ENCODE measurements at regions not wholly inside any gene's neighbourhood (a gene's known extent, or its start where the extent isn't known, plus 50 kb on each side); places are given as distances from the start of the nearest gene placed in this dataset.

DNA sequence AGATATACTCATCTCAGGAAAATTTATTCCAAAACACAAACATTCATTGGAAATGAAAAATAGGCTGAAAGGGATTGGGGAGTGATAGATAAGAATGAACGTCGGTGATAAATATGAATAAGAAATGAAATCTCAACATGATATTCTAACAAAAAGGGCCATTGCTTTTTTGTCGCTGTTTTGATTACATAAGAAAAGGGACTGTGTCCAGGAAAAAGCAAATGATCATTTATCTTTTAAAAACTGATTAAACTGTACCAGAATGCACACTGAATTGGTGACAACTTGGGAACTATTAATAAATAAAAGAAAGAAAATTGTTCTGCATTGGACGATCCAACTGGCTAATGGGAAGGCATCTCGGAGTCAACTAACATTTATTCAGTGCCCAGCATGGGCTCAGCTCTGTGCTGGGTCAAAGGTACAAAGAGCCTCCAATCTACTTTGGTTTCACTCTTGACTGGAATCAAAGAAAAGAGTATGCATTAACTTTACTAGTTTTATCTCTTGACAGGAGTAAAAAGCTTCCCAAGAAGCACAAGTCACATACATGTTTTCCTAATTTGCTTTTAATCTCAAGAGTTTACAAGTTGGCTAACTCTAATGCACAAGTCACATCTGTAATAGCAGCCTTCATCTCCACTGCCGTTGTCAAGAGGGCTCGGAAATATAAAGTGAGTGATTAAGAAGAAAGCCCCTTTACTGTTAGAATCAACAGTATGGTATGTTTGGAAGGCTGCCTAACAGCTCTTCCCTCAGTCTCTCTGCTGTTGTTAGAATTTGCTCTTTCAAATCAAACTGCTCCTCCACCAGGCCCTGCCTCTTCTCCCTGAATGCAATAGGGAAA is 280.0 kb downstream of the IGSF11 start:
- DNase-seq, result no peak

GRCh38 chr3:118755253-118755801 is 279.3 kb downstream of the IGSF11 start:
- no peak for DNase-seq

- no peak for DNase-seq
Observed at GRCh38 chr3:118760585-118761290, 273.9 kb downstream of the IGSF11 start.

- no peak for DNase-seq
Observed at GRCh38 chr3:118761291-118761606, 273.4 kb downstream of the IGSF11 start.

- DNase-seq, result no peak
Observed at GRCh38 chr3:118765636-118766305, 268.9 kb downstream of the IGSF11 start.

- no peak for DNase-seq
Observed at GRCh38 chr3:118766306-118766669, 268.4 kb downstream of the IGSF11 start.

- DNase-seq, result no peak
Observed at GRCh38 chr3:118772036-118772435, 262.6 kb downstream of the IGSF11 start.

GRCh38 chr3:118772547-118773011 is 262.1 kb downstream of the IGSF11 start:
- no peak for DNase-seq

GRCh38 chr3:118775021-118775420 is 259.6 kb downstream of the IGSF11 start:
- DNase-seq, result no peak

- no peak for DNase-seq
Observed at GRCh38 chr3:118778201-118778600, 256.4 kb downstream of the IGSF11 start.

DNA sequence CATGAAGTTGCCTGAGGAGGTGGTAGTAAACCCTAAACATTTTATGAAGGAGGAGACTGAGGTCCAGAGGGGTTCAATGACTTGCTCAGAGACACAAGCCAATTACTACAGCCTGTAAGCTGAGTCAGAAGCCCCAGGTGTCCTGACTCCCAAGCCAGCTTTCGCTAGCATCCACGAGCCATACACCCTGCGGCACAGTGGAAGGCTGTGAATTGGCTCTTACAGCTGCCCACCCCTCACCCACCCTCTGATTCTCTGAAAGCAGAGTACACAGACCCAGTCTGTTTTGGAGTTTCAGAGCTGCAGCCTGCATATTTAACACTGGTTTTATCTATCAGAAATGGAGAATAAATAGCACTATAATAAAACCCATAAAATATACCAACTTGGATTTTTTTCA is 253.4 kb downstream of the IGSF11 start:
- DNase-seq, result no peak

DNA sequence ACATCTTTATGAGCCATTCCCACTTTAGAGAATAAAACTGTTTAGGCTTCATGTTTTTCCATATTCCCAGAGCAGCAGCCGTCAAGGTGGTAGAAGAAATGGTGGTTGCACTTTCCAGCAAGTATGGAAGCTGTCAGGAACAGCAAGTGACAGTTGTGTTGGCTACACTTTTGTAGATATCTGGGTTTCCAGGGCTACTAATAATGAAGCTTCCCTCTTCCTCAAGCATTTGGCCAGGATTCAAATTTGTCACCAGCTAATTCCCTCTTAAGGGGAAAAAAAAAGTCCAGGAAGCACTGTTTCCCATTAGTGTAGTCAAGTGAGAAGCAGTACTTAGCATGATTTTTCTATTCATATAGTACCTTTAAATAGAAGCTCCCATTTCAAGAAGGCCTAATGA is 252.8 kb downstream of the IGSF11 start:
- DNase-seq, result no peak

GRCh38 chr3:118782755-118783202 is 251.9 kb downstream of the IGSF11 start:
- no peak for DNase-seq

GRCh38 chr3:118785415-118785814 is 249.2 kb downstream of the IGSF11 start:
- no peak for DNase-seq

DNA sequence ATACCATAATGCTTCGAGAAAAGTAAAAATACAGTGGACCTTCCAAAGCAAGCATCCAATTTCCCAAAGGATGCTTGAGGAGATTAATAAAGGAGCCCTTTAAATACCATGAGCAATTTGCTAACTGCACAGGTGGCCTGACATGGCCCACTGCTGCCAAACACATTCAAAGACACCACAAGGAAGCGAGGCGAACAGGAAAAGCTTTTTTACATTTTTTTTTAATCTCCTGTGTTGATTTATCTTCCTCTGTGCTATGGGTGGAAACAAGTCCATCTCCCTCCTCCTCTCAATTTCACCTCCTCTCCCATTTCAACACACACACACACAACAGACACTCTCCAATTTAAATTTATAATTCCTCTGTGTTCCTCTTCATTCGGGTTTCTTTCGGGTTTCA is 243.4 kb downstream of the IGSF11 start:
- no peak for DNase-seq

DNA sequence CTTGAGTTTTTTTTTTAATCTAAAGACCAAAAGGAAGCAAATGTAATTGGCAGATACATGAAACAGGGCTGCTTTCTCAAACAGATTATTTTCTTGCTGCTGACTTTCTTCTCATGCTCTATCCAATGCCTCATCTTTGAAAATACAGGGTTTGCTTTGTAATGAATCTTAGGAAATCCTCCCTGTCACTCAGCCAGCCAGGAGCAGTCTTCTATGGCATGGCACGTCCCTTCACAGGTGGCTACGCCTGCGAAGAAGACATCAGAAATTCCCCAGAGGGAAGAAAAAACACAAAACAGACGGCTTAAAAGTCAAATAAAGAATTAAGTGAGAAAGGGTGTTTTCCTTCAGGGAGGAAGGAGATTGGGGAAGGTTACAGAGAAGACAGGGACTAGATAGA is 242.5 kb downstream of the IGSF11 start:
- no peak for DNase-seq

GRCh38 chr3:118793176-118793575 is 241.5 kb downstream of the IGSF11 start:
- DNase-seq, result no peak

DNA sequence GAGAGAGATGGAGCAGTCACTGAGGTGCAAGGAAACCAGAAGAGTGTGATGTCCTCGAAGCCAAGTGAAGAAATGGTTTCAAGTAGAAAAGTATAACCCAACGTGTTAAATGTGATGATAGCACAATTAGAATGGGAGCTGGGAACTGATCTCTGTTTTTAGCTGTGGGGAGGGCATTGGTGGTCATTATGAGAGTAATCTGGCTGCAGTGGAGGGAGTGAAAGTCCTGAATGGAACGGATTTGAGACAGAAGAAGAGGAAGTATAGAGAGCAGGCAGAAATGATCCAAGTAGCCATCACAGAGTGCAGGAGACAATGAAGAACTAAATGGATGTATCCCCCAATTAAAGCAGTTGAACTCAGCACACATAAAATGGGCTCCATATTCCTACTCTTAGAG is 235.3 kb downstream of the IGSF11 start:
- DNase-seq, result no peak

DNA sequence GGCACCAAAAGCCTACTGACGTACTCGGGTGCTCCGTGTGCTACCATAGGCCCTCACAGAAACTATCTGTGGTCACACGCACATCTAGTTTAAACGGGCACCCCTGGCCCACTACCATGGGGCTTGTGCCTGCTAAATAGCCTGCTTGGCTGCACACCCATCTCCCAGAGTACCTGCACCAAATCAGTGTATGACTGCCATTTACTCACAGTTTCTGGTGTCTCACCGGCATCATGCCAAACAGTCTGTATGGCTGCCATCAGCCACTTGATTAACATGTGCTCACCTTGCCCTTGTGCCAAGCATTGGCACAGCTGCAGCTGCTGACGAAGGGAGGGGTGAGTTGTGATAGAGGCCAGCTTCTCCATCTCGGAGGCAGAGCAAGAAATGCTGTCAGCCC is 232.7 kb downstream of the IGSF11 start:
- DNase-seq, result no peak

DNA sequence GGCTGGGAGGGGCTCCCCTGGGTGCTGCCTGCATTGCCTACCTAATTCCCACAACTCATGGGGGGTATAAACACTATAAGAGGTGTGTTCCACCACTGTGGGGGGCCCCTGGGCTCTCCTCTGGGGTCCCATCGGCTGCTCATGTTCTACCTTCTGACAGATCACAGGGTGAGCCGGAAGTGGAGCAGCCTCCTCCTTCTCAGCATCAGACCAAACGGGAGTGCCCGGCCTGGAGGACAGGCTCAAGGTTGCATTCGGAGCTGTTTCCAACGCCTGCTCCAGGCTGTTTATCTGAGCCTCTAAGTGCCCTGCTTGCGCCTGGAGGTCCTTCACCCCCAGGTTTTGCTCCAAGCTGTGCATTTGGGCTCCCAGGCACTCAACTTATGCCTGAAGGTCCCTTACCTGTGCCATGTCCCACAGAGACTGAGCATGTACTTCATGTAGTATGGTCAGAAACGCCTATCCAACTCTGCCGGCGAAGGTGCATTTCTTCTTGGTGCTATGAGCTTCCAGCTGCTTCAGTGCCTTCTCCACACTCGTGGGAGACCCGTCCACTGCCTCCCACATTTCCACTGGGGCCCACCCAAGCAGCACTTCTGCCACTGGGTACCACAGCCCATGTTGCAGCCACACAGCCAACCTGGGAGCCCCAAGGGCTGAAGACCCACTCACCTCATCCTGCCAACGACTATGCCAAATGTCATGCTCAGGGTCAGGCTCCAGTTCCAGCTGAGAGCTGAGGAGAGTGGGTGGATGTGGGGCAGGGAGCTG is 232.1 kb downstream of the IGSF11 start:
- DNase-seq, result no peak

DNA sequence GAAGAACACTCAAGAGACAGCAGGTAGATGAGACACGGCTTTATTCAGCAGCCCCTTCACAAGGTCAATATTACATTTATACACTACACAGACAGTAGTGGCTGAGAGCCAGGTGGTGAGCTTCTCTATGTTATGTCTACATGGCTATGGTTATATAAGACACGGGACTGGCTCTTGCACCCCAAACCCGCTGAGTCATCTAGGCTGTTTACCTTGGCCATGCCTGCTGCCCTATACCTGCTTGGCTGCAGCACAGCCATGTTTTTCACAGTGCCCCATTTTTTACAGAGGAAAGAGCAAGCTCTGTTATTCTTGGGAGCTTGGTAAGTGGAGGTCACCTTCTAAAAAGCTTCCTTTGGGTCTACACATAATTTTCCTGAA is 231.6 kb downstream of the IGSF11 start:
- no peak for DNase-seq

- no peak for DNase-seq
Observed at GRCh38 chr3:118805007-118805406, 229.6 kb downstream of the IGSF11 start.

DNA sequence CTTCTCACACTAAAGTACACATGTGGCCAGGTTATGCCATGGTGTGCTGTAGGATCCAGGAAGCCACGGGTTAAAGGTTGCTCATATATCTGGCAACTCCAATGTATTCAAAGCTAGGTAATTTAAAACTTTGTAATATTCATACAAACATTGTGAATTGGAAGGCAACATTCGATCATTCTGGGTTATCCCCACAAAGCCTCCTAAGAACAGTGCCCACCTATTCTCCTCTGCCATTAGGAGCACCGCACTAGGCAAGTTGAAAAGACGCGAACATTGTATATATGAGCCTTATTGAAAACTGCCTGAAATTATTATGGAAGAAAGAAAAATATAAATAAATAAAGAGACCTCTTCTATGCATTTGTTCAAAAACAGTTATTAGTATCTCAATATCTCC is 228.2 kb downstream of the IGSF11 start:
- DNase-seq, result no peak

Measured in hindlimb muscle (tissue), 1 donor.